ENCODE measurements at regions not wholly inside any gene's neighbourhood (a gene's known extent, or its start where the extent isn't known, plus 50 kb on each side); places are given as distances from the start of the nearest gene placed in this dataset.

DNA sequence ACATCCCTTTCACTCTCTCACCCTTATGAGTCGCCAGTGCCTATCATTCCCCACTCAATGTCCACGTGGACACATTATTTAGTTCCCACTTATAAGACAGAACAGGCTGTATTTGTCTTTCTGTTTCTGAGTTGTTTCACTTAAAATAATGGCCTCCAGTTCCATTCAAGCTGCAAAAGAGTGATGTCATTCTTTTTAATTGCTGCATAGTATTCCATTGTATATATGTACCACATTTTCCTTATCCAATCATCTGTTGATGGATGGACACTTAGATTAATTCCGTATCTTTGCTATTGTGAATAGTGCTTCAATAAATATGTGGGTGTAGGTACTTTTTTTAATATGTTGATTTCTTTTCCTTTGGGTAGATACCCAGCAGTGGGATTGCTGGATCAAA, 79.1 kb downstream of the ZNF365 start:
- no peak for DNase-seq
- 84% methylated on average over 3 of the region's 3 CpGs for WGBS (ENCODE audit: low lambda C conversion rate)
- TF ChIP-seq NFIC (IDR thresholded peaks at IDR 0.05; ENCODE audit: borderline replicate concordance) = no peak
- no peak for TF ChIP-seq RXRA (IDR thresholded peaks at IDR 0.05; ENCODE audit: borderline replicate concordance, low read depth)
- no peak for TF ChIP-seq YY1 (IDR thresholded peaks at IDR 0.05; ENCODE audit: low read depth)
- TF ChIP-seq, protein P1, sequence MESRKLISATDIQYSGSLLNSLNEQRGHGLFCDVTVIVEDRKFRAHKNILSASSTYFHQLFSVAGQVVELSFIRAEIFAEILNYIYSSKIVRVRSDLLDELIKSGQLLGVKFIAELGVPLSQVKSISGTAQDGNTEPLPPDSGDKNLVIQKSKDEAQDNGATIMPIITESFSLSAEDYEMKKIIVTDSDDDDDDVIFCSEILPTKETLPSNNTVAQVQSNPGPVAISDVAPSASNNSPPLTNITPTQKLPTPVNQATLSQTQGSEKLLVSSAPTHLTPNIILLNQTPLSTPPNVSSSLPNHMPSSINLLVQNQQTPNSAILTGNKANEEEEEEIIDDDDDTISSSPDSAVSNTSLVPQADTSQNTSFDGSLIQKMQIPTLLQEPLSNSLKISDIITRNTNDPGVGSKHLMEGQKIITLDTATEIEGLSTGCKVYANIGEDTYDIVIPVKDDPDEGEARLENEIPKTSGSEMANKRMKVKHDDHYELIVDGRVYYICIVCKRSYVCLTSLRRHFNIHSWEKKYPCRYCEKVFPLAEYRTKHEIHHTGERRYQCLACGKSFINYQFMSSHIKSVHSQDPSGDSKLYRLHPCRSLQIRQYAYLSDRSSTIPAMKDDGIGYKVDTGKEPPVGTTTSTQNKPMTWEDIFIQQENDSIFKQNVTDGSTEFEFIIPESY (IDR thresholded peaks at IDR 0.05; ENCODE audit: borderline replicate concordance, low read depth) = no peak
- TF ChIP-seq FOXJ3 (CRISPR knock-in tag; IDR thresholded peaks at IDR 0.05) = no peak
- TF ChIP-seq GABPA (IDR thresholded peaks at IDR 0.05; ENCODE audit: low read depth) = no peak
- no peak for TF ChIP-seq USF1 (IDR thresholded peaks at IDR 0.05; ENCODE audit: borderline replicate concordance, low read depth)
- H3K4me1 ChIP-seq (ENCODE audit: control insufficient read depth in 1 of 2, insufficient read depth in 2 of 2, low read depth in 1 of 2, low read length in 1 of 2) = no peaks in the 10 kb centered on the region
- H3K27me3 ChIP-seq (ENCODE audit: insufficient read depth) = no peaks in the 10 kb centered on the region
- H3K4me3 ChIP-seq (ENCODE audit: low read depth in 2 of 2, low read length in 1 of 2) = no peak overlapping the region
- H3K9me3 ChIP-seq = no peaks in the 10 kb centered on the region
- H4K20me1 ChIP-seq (ENCODE audit: insufficient read depth) = no peaks in the 10 kb centered on the region
- no peaks in the 10 kb centered on the region for H3F3A ChIP-seq (replicated peaks; ENCODE audit: insufficient read depth)
- no peak overlapping the region for H3K4me2 ChIP-seq
- no peak overlapping the region for H3K9ac ChIP-seq
- no peak overlapping the region for H3K27ac ChIP-seq (ENCODE audit: low read depth in 2 of 2, low read length in 1 of 2)
- H3K79me2 ChIP-seq (ENCODE audit: insufficient read depth) = no peaks in the 10 kb centered on the region
- ChIA-PET CTCF (no interaction called here), POLR2A (no interaction called here)
- no peak overlapping the region for H2AFZ ChIP-seq (ENCODE audit: low read depth)
- no peaks in the 10 kb centered on the region for H3K36me3 ChIP-seq (replicated peaks in 1 of 2; ENCODE audit: control insufficient read depth in 1 of 2, insufficient read depth in 2 of 2, low read length in 1 of 2)
- no peaks in the 10 kb centered on the region for H3K9me2 ChIP-seq

- Histone ChIP-seq H3K27ac (ENCODE audit: low read depth in 2 of 2, low read length in 1 of 2) (no peak overlapping the region; a peak in 1 of 4 replicates), H3K4me3 (ENCODE audit: low read depth in 2 of 2, low read length in 1 of 2) (no peak overlapping the region), H2AFZ (ENCODE audit: low read depth) (no peak overlapping the region), H3K9me2 (no peaks in the 10 kb centered on the region), H3K79me2 (ENCODE audit: insufficient read depth) (no peaks in the 10 kb centered on the region), H3K9ac (no peak overlapping the region), H3K4me2 (no peak overlapping the region), H3F3A (replicated peaks; ENCODE audit: insufficient read depth) (no peaks in the 10 kb centered on the region), H3K4me1 (ENCODE audit: control insufficient read depth in 1 of 2, insufficient read depth in 2 of 2, low read depth in 1 of 2, low read length in 1 of 2) (peaks cover 0 to 2% of the 10 kb centered on the region in 2 experiments; a peak in 2 of 4 replicates), H3K27me3 (ENCODE audit: insufficient read depth) (no peaks in the 10 kb centered on the region), H3K36me3 (replicated peaks in 1 of 2; ENCODE audit: control insufficient read depth in 1 of 2, insufficient read depth in 2 of 2, low read length in 1 of 2) (no peaks in the 10 kb centered on the region), H3K9me3 (no peaks in the 10 kb centered on the region), H4K20me1 (ENCODE audit: insufficient read depth) (no peaks in the 10 kb centered on the region)
- 56% methylated on average over 3 of the region's 3 CpGs for WGBS (ENCODE audit: low lambda C conversion rate)
- ChIA-PET CTCF (no interaction called here), POLR2A (no interaction called here)
- no peak for TF ChIP-seq RAD21 (IDR thresholded peaks at IDR 0.05; ENCODE audit: low read length)
- TF ChIP-seq EZH2phosphoT487 (IDR thresholded peaks at IDR 0.05; ENCODE audit: borderline replicate concordance, low read depth) = no peak
- no peak for TF ChIP-seq FOXJ3 (CRISPR knock-in tag; IDR thresholded peaks at IDR 0.05)
- TF ChIP-seq GABPA (IDR thresholded peaks at IDR 0.05; ENCODE audit: low read depth) = no peak
- no peak for TF ChIP-seq EP300 (IDR thresholded peaks at IDR 0.05; ENCODE audit: borderline replicate concordance in 1 of 2, low read depth in 1 of 2, low read length in 1 of 2)
- no peak for TF ChIP-seq JUND (IDR thresholded peaks at IDR 0.05)
- TF ChIP-seq GATA2 (CRISPR knock-in tag; IDR thresholded peaks at IDR 0.05) = no peak
- no peak for TF ChIP-seq ELF1 (IDR thresholded peaks at IDR 0.05)
- no peak for TF ChIP-seq FOXM1 (IDR thresholded peaks at IDR 0.05; ENCODE audit: low read depth)
- no peak for TF ChIP-seq IRF3 (IDR thresholded peaks at IDR 0.05; ENCODE audit: low read depth, low read length)
- TF ChIP-seq TAF1 (IDR thresholded peaks at IDR 0.05; ENCODE audit: borderline replicate concordance, low read depth, low read length) = no peak
- TF ChIP-seq RFX5 (IDR thresholded peaks at IDR 0.05; ENCODE audit: low read length) = no peak
- no peak for DNase-seq
Measured at GRCh38 chr10:62454687-62455397, 80.7 kb downstream of the ZNF365 start.

All from SK-N-SH (cell line).